ENCODE measurements at regions not wholly inside any gene's neighbourhood (a gene's known extent, or its start where the extent isn't known, plus 50 kb on each side); places are given as distances from the start of the nearest gene placed in this dataset.

DNA sequence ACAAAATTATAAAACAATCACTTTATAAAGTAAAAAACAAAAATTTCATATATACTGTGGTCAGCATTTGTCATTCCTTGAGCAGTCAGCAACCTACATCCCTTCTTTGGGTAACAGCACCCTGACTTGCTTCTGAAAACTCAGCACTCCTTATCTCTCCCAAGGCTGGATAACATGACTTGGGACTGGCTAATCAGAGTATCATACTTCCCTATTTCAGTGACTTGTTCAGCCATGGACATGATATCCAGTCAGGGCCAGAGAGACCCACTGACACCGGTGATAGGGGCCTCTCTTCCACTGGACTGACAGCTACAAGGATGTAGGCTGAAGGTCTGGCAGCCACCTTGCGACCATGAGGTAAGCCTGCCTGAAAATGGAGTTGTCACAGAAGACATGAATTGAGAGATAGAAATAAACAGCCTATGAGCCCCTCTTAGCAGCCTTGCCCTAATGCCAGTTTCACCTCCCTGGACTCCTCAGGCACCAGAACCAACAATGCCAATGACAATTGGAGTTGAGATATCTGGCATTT lies 84.4 kb upstream of the NEBL start:
- TF ChIP-seq POLR2A (IDR thresholded peaks at IDR 0.05; ENCODE audit: low read depth, low read length) = no peak
- FAIRE-seq (no peak), DNase-seq (ENCODE audit: insufficient read length, low spot score) (no peak)

DNA sequence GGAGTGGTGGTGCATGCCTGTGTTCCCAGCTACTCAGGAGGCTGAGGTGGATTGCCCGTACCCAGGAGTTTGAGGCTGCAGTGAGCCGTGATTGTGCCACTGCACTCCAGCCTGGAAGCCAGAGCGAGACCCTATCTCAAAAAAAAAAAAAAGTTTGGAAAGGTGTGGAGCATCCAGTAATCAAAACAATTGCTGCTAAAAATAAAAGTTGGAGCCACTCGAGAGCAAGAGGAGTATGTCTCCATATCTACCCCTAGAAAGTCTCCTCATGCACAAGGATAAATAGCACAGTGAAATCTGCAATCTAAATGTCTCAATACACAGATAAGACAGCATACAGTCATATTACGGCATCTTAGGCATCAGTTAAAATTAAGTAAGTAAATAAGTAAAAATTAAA lies 81.5 kb upstream of the NEBL start:
- DNase-seq (ENCODE audit: insufficient read length, low spot score) = no peak
- no peak for TF ChIP-seq POLR2A (IDR thresholded peaks at IDR 0.05; ENCODE audit: low read depth, low read length)
- FAIRE-seq = no peak

DNA sequence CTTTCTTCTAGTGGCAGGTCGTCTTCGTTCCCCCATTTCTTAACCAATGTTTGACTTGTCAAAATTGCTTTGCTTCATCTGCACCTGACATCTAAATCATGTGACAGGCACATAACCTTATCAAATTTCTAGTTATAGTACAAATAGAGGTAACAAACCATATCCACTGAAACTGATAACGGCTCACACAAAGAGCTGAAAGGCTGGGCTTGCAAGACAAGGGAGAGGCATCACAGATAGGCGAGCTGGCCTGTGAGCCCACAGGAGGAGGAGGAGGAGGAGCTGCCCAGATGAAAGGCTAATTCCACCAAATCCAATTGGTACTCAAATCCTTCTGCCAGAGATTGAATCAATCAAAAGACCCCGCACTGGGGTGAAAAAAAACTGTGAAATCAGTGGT lies 80.2 kb upstream of the NEBL start:
- FAIRE-seq = no peak
- TF ChIP-seq POLR2A (IDR thresholded peaks at IDR 0.05; ENCODE audit: low read depth, low read length) = no peak
- no peak for DNase-seq (ENCODE audit: insufficient read length, low spot score)

DNA sequence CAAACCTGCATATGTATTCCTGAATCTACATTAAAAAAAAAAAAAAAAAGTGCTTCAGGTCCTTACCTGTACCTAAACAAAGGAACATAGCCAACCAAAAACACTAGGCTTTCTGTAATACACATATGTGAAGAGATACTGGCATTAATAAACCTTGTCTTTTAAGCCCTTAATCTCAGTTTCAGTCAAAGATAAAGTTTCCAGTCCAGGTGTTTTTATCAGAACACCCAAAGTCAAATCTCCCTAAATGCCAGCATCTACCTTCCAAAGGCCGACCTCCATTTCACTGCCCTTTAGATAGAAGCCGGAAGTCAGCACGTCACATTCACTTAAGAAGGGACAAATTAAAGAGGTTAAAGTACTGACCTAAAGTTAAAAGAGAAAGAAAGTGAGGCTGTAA lies 79.8 kb upstream of the NEBL start:
- FAIRE-seq = no peak
- DNase-seq (ENCODE audit: insufficient read length, low spot score) = no peak
- no peak for TF ChIP-seq POLR2A (IDR thresholded peaks at IDR 0.05; ENCODE audit: low read depth, low read length)

DNA sequence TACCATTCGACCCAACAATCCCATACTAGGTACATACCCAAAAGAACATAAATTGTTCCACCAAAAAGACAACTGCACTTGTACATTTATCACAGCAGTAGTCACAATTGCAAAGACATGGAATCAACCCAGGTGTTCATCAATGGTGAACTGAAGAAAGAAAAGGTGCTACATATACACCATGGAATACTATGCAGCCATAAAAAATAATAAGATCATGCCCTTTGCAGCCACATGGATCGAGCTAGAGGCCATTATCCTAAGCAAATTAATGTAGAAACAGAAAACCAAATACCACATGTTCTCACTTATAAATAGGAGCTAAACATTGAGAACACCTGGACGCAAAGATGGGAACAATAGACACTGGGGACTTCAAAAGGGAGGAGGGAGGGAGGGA lies 79.3 kb upstream of the NEBL start:
- DNase-seq (ENCODE audit: insufficient read length, low spot score) (no peak), FAIRE-seq (no peak)
- no peak for TF ChIP-seq POLR2A (IDR thresholded peaks at IDR 0.05; ENCODE audit: low read depth, low read length)

DNA sequence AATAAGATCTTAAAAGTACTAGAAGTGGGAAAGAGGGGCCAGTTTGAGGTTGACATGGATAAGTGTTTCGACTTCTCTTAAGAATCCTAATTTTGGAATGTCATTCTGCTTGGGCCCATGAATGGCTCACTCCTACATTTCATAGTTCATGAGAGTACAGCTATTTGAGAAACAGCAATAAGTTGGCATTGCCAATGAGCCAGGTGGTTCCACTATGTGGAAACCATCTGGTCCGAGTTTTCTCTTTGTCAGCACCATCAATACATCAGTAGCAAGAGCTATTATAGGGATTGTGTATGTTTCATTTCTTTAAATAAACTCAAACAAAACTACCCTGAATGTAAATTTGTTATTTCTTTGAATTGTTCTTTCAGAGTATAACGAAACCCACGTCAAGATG lies 78.1 kb upstream of the NEBL start:
- TF ChIP-seq POLR2A (IDR thresholded peaks at IDR 0.05; ENCODE audit: low read depth, low read length) = no peak
- DNase-seq (ENCODE audit: insufficient read length, low spot score) (no peak), FAIRE-seq (no peak)

DNA sequence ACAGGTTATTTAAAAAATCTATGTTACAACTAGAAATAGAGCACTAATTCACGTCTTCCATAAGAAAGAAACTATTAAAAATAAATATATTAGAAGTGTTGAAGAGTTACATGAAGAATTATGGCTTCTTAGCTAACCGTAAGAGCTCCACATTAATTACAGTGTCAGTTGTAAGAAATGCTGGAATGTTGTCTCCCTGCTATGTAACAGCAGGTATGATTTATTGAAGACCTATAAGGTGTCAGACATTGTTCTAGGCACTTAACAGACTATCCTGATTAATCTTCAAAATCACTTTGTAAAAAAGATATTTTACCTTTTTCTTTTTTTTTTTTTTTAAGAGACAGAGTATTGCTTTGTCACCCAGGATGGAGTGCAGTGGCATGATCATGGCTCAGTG lies 75.8 kb upstream of the NEBL start:
- no peak for TF ChIP-seq POLR2A (IDR thresholded peaks at IDR 0.05; ENCODE audit: low read depth, low read length)
- no peak for FAIRE-seq
- DNase-seq (ENCODE audit: insufficient read length, low spot score) = no peak

DNA sequence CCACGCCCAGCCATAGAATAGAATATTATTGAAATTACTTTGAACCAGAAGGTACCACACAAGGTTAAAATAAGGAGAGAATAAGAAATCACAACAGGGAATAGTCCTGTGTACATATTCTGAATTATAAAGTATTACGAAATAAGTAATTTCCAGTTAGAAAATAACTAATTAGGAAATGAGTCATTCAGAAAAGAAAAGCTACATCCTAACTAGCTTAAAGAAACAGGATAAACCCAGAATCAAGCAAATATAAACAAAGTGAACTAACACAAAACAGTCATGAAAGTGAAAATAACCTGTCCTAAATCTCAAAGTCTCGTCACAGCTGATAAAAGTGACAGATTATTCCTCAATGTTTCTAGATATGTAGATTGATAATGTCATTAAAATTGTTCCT lies 74.8 kb upstream of the NEBL start:
- DNase-seq (ENCODE audit: insufficient read length, low spot score) (no peak), FAIRE-seq (no peak)
- TF ChIP-seq POLR2A (IDR thresholded peaks at IDR 0.05; ENCODE audit: low read depth, low read length) = no peak

DNA sequence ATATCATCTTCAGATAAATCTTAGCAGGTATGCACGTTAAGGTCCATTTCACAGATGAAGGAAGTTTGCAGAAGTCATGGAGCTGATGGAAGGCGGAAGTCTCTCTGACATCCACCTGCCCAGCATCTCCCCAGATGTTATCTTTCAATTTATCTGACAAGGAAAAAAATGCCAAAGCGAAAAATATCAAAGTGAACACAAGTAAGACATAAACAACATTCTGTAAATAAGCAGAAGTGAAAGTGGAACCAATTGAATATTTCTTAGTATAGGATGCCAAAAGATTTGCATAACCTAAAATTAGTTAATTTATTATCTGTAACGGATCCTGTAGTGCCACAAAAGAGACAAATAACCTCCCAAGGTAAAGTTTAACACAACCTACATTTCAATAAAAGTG lies 73.6 kb upstream of the NEBL start:
- FAIRE-seq (no peak), DNase-seq (ENCODE audit: insufficient read length, low spot score) (no peak)
- TF ChIP-seq POLR2A (IDR thresholded peaks at IDR 0.05; ENCODE audit: low read depth, low read length) = no peak

DNA sequence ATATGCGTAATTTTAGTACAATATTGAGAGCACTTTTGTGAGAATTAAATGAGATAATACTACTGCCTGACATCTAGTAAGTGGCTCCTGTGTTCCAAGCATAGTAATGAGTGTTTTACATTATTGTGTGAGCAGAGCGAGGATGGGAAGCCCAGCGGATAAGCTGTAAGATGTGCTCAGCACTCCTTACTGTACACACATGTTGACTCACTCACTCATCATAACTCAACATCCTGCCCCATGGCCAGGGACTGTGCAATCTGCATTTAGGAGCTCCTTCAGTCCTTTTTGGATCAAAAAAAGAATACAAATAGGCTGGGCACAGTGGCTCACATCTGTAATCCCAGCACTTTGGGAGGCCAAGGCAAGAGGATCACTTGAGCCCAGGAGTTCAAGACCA lies 72.9 kb upstream of the NEBL start:
- peak; percentile 9 for DNase-seq (ENCODE audit: insufficient read length, low spot score)
- FAIRE-seq = peak; percentile 27
- no peak for TF ChIP-seq POLR2A (IDR thresholded peaks at IDR 0.05; ENCODE audit: low read depth, low read length)

DNA sequence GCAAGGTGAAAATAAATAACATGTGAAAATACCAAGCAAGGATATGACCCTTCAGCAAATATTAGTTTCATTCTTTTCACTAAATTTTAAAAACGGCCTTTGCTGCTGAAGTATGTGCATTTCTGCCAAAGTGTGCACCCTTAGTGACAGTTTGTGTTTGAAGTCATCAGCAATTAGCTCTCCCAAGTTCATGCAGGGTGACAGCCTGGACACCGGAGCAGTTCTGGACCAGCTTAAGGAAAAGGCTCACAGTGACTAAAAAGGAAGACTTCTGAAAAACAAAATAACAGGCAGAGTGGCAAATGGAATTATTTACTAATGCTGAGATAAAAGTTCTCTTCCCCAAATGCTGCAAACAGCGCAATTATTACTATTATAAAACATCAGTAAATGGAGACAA lies 69.3 kb upstream of the NEBL start:
- no peak for TF ChIP-seq POLR2A (IDR thresholded peaks at IDR 0.05; ENCODE audit: low read depth, low read length)
- FAIRE-seq (no peak), DNase-seq (ENCODE audit: insufficient read length, low spot score) (no peak)

DNA sequence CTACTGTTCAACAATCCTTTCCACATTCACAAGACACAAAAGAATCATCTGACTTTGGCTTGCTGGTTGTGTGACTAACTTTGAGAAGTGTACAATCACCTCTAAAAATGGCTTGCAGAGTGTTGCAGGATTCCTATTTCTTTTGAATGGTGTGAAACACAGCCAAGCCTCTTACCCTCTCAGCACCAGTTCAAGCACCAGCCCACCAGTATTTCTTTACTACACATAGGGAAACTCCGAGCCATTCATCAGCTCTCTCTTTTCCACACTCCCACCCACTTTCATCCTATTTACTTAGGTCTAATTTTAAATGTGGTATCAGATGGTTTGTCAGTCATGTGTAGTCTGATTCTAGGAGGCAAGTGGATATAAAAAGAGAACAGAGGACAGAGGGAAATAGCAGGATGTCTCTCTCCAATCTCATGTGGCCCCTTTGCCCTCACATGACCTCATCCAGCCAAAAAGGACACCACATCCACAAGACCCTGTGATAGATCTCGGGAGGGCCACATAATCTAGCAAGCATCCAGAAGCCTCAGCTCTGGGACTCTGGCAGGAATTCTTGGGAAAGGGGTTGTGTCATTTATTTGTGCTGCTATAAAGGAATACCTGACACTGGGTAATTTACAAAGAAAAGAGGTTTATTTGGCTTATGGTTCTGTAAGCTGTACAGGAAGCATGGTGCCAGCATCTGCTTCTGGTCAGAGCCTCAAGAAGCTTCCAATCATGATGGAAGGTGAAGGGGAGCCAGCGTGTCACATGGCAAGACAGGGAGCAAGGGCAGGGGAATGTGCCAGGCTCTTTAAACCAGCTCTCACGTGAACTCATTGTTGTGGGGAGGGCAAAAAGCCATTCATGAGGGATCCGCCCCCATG lies 66.8 kb upstream of the NEBL start:
- DNase-seq (ENCODE audit: insufficient read length, low spot score) (no peak), FAIRE-seq (no peak)
- TF ChIP-seq POLR2A (IDR thresholded peaks at IDR 0.05; ENCODE audit: low read depth, low read length) = no peak

DNA sequence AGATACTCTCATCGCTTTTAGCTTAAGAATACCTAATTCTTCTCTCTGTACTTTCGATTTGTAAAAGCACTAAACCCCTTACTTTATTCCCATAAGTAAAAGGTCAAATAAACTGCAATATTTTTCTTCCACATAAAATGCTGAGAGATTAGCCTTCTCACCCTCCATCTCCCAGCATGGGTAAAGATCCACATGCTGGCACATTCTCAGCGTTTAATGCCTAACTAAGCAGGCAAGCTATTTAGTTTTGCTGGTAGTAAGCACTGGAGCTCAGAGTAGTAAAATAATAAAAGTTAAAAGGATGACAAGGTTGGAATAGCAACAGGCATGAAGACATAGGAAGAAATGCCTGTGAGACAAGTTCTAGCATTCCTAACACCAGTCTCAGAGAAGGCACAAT lies 65.9 kb upstream of the NEBL start:
- DNase-seq (ENCODE audit: insufficient read length, low spot score) = no peak
- no peak for FAIRE-seq
- no peak for TF ChIP-seq POLR2A (IDR thresholded peaks at IDR 0.05; ENCODE audit: low read depth, low read length)

DNA sequence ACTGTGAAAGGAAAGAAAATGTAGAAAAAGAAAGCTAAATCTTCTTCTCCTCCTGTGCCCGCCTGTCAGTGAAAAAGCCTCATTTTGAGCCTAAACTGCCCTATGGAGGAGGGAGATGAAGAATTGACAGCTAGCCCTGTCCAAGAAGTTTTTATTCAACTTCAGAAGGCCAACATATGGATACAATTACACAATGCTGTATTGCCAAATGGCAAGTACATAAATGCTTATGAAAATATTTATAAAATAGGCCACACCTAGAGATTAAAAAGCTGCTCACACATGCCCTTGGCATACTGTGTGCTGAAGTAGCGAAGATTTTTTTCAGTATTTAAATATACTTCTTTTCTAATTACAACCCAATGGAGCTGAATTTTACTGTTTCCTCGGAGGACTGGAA lies 65.1 kb upstream of the NEBL start:
- TF ChIP-seq POLR2A (IDR thresholded peaks at IDR 0.05; ENCODE audit: low read depth, low read length) = no peak
- no peak for FAIRE-seq
- no peak for DNase-seq (ENCODE audit: insufficient read length, low spot score)

DNA sequence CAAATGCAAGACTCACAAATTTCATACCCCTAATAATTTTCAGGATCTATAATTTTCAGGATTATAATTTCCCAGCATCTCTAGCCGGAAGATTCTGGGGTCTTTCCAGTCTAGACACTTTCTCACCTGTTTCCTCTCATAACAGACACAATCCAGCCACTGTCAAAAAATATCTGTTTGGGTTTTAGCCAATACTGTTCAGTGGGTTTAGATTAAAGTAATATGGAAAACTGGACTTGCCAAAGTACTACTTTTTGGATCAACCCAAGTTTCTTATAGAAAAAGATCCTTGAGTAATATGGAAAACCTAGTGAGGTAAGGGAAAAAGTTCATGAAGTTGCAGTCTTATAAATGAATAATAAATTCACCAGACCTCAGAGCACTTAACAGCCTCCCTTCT lies 62.1 kb upstream of the NEBL start:
- DNase-seq (ENCODE audit: insufficient read length, low spot score) (no peak), FAIRE-seq (no peak)
- no peak for TF ChIP-seq POLR2A (IDR thresholded peaks at IDR 0.05; ENCODE audit: low read depth, low read length)

Data from H54 (cell line).